ENCODE measurements at regions not wholly inside any gene's neighbourhood (a gene's known extent, or its start where the extent isn't known, plus 50 kb on each side); places are given as distances from the start of the nearest gene placed in this dataset.

DNA sequence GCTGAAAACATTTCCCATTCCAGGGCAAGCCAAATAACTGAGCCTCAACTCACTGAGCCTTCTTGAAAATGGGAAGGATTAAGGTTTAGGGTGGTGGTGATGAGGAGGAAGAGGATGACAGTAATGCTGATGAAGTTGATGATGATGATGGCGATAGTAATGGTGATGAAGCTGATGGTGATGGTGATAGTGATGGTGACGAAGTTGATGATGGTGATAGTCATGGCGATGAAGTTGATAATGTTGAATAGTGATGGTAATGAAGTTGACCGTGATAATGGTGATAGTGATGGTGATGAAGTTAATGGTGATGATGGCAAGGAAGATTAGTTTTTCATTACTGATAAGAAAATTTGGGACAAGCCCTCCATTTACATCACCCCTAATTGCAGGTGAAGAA, 285.8 kb upstream of the DYNLRB2 start:
- TF ChIP-seq, protein P1, sequence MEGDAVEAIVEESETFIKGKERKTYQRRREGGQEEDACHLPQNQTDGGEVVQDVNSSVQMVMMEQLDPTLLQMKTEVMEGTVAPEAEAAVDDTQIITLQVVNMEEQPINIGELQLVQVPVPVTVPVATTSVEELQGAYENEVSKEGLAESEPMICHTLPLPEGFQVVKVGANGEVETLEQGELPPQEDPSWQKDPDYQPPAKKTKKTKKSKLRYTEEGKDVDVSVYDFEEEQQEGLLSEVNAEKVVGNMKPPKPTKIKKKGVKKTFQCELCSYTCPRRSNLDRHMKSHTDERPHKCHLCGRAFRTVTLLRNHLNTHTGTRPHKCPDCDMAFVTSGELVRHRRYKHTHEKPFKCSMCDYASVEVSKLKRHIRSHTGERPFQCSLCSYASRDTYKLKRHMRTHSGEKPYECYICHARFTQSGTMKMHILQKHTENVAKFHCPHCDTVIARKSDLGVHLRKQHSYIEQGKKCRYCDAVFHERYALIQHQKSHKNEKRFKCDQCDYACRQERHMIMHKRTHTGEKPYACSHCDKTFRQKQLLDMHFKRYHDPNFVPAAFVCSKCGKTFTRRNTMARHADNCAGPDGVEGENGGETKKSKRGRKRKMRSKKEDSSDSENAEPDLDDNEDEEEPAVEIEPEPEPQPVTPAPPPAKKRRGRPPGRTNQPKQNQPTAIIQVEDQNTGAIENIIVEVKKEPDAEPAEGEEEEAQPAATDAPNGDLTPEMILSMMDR (IDR thresholded peaks at IDR 0.05) = no peak
- no peak for TF ChIP-seq POLR2AphosphoS5 (IDR thresholded peaks at IDR 0.05)
